Kidney epithelial cell (primary cell): ENCODE measurements at regions not wholly inside any gene's neighbourhood (a gene's known extent, or its start where the extent isn't known, plus 50 kb on each side); places are given as distances from the start of the nearest gene placed in this dataset.

Experiments
- DNase-seq: peaks from one replicate; pipeline ENCODE4 v3.0.0-alpha.2; 2010; ENCODE audit warnings: low read depth
- H3K27me3 ChIP-seq: 2 replicates; pipeline ENCODE4 v1.6.0; 2011; ENCODE audit warnings: low read length; ENCODE audit not compliant: control insufficient read depth, insufficient read depth
- H3K36me3 ChIP-seq: 2 replicates; pipeline ENCODE4 v1.5.1; 2011; ENCODE audit warnings: low read length; ENCODE audit not compliant: control insufficient read depth, insufficient read depth
- H3K4me3 ChIP-seq: 2 replicates; pipeline ENCODE4 v1.5.1; 2011; ENCODE audit warnings: low read depth, mild to moderate bottlenecking, control low read depth, low read length
- CTCF ChIP-seq: IDR thresholded peaks from 2 replicates; pipeline ENCODE4 v1.5.1; 2011; ENCODE audit warnings: mild to moderate bottlenecking, moderate library complexity, low read length, control low read depth, inconsistent platforms; ENCODE audit not compliant: insufficient read depth, poor library complexity, severe bottlenecking

- no peak overlapping the region for H3K4me3 ChIP-seq
- no peak for DNase-seq
- no peaks in the 10 kb centered on the region for H3K27me3 ChIP-seq
- no peak for TF ChIP-seq CTCF
- H3K36me3 ChIP-seq: no peaks in the 10 kb centered on the region
Measured at GRCh38 chr14:65916055-65916454, 503.5 kb downstream of the FUT8 start.

- H3K4me3 ChIP-seq: no peak overlapping the region
- H3K36me3 ChIP-seq: no peaks in the 10 kb centered on the region
- TF ChIP-seq CTCF: no peak
- DNase-seq: no peak
- no peaks in the 10 kb centered on the region for H3K27me3 ChIP-seq
Measured at GRCh38 chr14:65920996-65921395, 508.5 kb downstream of the FUT8 start.

- no peak for TF ChIP-seq CTCF
- no peaks in the 10 kb centered on the region for H3K27me3 ChIP-seq
Measured at GRCh38 chr14:65922142-65922541, 509.6 kb downstream of the FUT8 start.

GRCh38 chr14:65926504-65926903 is 514.0 kb downstream of the FUT8 start:
- no peak for TF ChIP-seq CTCF
- Histone ChIP-seq H3K4me3 (no peak overlapping the region), H3K27me3 (peaks cover 5% of the 10 kb centered on the region), H3K36me3 (no peaks in the 10 kb centered on the region)
- DNase-seq: no peak

More at GRCh38 chr14:65922142-65922541, 509.6 kb downstream of the FUT8 start:
- H3K36me3 ChIP-seq: no peaks in the 10 kb centered on the region
- H3K4me3 ChIP-seq: no peak overlapping the region
- DNase-seq: no peak

GRCh38 chr14:65926935-65927700 is 514.6 kb downstream of the FUT8 start:
- Histone ChIP-seq H3K4me3 (no peak overlapping the region), H3K27me3 (peaks cover 5% of the 10 kb centered on the region), H3K36me3 (no peaks in the 10 kb centered on the region)
- no peak for TF ChIP-seq CTCF
- DNase-seq: no peak

GRCh38 chr14:65927931-65928356 is 515.4 kb downstream of the FUT8 start:
- DNase-seq: no peak
- Histone ChIP-seq H3K27me3 (peaks cover 5% of the 10 kb centered on the region), H3K36me3 (no peaks in the 10 kb centered on the region), H3K4me3 (no peak overlapping the region)
- TF ChIP-seq CTCF: no peak
